ENCODE measurements at regions not wholly inside any gene's neighbourhood (a gene's known extent, or its start where the extent isn't known, plus 50 kb on each side); places are given as distances from the start of the nearest gene placed in this dataset.
"Not testable (repeated sequence)": the region's sequence is repeated elsewhere in the genome, so short reads cannot be mapped to it uniquely, and the experiment has no call there.

- DNase-seq = no peak
Measured at GRCh38 chr14:88985654-88986053, 161.2 kb downstream of the TTC8 start.

DNA sequence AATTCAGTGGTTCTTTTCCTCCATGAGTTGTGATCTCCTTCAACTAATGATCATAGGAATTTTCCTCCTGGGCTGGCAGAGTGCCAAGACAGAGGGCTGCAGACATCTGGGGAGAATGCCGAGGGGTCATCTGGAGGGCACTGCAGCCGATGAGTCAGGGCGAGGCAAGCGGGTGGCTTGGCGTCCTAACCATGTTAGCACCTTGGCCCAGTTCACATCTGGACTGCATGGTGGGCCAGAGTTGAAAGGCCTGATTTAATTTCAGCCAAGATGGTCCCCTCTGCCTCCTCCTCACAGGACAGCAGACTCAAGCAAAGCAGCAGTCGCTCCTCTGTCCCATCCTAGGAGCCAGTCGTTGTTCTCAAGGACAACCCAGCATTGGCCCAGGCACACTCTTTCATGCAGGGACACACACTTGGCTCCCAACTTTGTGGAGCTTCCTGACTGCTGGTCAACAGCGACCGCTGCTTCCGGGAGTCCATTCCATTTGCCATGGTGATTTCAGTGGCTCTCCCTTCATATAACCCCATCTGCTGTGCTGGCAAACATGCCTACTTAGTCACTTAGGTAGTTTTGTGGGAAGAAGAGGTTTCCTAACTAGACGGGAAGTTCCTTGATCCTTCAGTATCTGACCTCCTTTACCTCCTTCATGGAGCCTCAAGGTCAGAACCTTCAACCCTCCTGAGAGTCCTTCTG is 161.8 kb downstream of the TTC8 start:
- DNase-seq = no peak

DNA sequence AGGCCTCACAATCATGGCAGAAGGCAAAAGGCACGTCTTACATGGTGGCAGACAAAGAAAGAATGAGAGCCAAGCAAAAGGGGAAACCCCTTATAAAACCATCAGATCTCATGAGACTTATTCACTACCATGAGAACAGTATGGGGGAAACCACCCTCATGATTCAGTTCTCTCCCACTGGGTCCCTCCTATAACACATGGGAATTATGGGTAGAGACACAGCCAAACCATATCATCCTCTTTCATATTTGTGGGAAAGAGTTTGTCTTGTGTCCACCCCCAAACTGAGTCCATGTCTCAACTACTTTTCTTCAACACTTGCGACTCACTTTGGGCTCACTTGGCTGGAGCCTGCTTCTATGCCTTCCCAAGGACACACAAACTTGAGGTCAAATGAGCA is 162.5 kb downstream of the TTC8 start:
- DNase-seq = not testable (repeated sequence)

- no peak for DNase-seq
Measured at GRCh38 chr14:88987516-88987915, 163.1 kb downstream of the TTC8 start.

DNA sequence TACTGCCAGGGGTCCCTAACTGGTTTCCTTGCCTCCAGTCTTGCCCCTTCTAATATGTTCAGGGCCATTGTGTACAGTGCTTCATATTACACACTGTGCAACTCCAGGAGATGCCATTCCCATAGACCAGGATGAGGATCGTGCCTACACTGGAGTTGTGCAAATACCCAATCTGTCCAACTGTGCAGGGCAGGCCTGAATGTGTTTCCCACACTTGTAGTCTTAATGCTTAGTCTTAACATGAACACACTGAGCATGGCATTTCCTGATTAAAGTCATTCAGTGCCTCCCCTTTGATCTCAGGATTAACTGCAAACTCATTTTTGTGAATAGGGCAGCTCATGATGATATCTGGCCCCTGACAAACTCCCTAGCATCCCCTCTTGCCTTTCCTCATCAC is 165.5 kb downstream of the TTC8 start:
- DNase-seq = no peak

DNA sequence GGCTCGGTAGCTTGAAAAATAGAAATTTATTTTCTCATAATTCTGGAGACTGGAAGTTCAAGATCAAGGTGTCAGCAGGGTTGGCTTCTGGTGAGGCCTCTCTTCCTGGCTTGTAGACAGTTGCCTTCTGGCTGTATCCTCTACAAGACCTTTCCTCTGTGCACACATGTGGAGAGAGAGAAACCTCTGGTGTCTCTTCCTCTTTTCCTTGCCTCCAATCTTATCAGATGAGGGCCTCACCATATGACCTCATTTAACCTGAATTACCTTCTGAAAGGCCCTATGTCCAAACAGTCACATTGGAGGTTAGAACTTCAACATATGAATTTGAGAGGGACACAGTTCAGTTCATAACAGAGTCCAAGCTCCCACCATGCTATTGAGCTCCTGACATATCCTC is 166.4 kb downstream of the TTC8 start:
- no peak for DNase-seq

DNA sequence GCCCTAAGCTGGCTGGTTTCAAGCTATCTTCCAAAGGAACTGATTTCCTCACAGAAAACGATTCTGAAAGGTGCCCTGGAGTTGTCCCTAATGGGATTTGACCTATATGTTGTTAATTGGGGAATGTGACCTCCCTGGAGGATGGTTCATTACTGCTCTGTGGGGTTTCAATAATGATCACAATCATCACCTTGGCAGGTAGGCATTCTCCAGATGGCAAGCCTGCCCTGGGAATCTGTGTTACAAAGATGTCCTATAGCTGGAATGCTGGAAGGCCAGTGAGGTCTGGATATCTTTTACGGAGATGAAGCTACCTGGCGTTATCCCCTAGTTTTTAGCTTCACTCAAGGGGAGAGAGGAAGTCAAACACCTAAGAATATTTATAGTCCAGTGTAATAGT is 167.6 kb downstream of the TTC8 start:
- DNase-seq = no peak

- DNase-seq = no peak
Measured at GRCh38 chr14:88993946-88994345, 169.5 kb downstream of the TTC8 start.

DNA sequence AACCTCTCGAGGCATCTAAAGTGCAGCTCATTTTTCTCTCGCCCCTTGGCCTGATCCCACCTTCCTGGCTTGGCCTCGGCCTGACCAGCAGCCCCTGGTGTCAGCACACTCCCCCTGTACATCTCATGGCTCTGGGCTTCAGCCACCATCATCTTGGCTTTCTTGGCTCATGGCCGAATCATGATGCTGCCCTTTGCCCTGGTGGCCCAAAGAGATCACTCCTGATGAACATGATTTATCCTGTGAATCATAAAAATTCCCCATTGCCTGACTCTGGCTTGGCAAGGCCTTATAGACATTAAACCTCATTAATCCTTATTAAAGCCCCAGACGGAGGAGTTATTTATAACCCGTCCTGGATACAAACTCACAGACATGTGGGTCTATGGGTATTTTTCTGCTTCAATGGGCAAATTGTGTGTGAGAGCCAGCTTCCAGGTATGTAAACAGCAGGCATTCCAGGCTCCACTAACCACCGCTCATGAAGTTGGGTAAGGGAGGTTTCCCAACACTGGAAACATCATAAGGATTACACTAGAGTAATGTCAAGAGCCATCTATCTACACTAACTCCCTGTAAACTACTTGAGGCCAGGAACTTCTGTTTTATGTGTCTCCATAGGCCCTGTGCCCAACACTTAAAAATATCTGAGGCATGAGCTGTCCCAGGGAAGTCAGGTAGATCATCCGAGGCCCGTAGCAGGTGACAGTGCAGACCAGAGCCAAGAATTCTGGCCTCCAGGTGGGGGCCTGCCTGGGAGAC is 171.2 kb downstream of the TTC8 start:
- DNase-seq = no peak

GRCh38 chr14:88998027-88998426 is 173.6 kb downstream of the TTC8 start:
- no peak for DNase-seq

DNA sequence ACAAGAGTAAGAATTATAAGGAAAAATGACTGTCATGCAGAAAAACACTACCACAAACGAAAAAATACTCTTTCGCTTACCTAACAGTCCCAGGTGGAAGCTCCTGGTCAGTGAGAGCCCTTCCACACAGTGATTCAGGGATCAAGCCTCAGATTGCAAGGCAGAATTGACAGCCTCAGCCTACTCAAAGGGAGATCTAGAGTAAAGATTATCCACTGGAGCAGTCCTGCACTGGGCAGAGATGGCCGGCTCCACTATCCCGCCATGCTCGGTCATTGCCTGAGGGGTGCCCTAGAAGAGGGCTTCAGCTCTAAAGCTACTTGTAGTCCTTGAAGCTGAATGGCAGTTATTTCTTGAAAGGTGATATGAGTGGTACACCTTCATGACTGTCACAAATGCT is 174.7 kb downstream of the TTC8 start:
- no peak for DNase-seq

DNA sequence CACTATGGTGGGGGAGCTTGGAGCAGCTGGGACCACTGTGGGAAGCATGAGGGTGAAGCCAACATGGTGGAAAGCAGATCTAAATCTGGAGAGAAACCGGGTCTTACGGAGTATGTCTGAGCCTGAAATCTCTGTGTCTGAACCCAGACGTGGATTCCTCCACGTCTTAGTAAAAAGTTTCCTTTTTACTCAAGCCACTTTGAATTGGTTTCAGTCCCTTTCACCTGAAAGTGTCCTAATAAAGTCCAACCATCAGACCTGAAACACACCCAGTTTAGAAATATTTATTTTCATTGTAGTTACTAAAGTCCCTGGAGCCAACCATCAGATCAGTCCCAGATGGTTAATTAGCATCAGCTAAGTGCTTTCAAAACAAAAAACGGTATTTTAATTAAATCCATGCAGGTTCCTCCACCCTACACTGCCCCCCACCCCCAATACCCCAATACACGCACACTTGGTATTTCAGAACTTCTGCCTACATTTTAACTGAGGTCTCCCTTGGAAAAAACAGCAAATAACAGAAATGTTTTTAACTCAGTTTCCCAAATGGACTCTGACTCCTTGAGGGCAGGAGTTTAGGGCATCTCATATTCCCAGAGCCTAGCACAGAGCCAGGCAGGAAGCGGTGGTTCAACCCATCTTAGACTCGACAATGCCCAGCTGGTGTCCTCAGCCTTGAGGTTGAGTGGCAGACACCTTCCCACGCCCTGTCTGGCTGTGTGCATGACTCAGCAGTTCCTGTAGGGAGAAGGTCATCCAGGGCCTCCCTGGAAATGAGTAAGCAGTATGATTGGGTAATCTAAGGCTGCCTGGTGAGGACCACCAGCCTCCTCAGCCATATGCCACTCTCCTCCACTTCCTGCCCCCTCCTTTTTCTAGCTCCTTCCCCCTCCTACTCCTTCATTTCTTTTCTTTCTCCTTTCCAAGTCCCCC is 175.8 kb downstream of the TTC8 start:
- DNase-seq = peak; percentile 91

GRCh38 chr14:89004166-89004565 is 179.7 kb downstream of the TTC8 start:
- peak; percentile 60 for DNase-seq

DNA sequence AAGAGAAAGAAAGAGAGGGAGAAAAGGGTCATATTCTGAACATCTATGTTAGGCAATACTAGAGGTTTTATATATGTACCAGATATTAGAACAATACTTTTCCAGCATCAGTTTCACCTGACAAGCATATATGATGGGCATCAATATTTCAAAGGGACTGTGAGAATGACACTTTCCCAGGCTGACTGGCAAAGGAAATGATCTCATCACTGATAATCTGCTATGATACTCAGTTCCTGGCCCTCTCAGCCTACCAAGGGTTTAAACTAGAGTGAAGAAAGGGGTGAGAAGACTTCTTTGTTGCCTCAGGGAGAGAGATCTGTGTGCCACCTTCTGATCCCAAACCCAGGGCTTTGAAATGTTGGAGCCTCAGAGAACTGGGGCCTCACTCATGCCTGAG is 183.5 kb downstream of the TTC8 start:
- no peak for DNase-seq

- no peak for DNase-seq
Measured at GRCh38 chr14:89011355-89012281, 187.2 kb downstream of the TTC8 start.

DNA sequence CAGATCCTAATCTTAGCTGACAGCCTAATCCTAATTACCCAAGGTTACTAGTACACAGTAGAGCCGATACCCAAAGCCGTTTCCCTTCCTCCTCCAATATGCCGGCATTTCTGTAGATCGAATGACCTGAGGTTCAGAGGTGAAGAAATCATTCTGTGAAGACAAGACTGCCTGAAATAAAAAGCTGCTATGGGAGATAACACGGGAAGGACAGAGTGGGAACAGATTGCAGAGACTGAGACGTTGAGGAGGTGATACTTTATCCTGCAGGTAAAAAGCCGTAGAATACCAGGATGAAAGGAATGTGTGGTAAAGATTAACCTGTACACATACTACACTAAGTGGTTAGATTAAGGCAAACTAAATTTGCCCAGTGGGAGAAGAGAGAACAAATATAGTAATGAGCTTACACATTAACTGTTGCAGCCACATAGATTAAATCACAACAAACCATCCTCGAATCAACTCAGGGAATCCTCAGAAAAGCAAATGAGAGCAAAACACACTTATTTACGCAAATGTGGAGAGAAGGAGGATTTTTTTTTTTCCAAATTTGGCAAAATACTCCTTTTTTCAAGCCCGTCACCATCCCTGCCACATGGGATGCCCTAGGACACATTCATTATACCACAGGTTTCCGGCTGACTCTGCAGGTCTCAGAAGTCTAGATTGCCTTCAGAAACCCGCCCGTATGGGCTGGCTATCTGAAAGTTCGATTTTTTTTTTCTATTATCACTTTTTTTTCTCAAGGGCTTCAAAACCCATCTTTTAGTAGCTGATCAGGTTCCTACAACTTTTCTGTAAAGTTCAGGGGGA is 188.0 kb downstream of the TTC8 start:
- DNase-seq = no peak

- peak; percentile 56 for DNase-seq
Measured at GRCh38 chr14:89013098-89013504, 188.7 kb downstream of the TTC8 start.

GRCh38 chr14:89013698-89014568 is 189.5 kb downstream of the TTC8 start:
- no peak for DNase-seq

- peak; percentile 26 for DNase-seq
Measured at GRCh38 chr14:89014569-89014850, 190.1 kb downstream of the TTC8 start.

GRCh38 chr14:89015016-89015415 is 190.6 kb downstream of the TTC8 start:
- no peak for DNase-seq

- no peak for DNase-seq
Measured at GRCh38 chr14:89017417-89017816, 193.0 kb downstream of the TTC8 start.
